Endothelial cell (in vitro differentiated cells): ENCODE measurements at regions not wholly inside any gene's neighbourhood (a gene's known extent, or its start where the extent isn't known, plus 50 kb on each side); places are given as distances from the start of the nearest gene placed in this dataset.

Experiments used
- DNase-seq: peaks from one replicate; pipeline ENCODE4 v3.0.0; 2021; ENCODE audit warnings: low spot score
- H3K27ac Mint-ChIP-seq: one replicate; pipeline ENCODE4 v1.8.0; 2021; ENCODE audit warnings: mixed read lengths, inconsistent platforms; ENCODE audit not compliant: unreplicated experiment
- H3K27me3 Mint-ChIP-seq: one replicate; pipeline ENCODE4 v1.8.0; 2021; ENCODE audit warnings: mild to moderate bottlenecking, moderate library complexity, mixed read lengths, inconsistent platforms; ENCODE audit not compliant: unreplicated experiment
- H3K36me3 Mint-ChIP-seq: one replicate; pipeline ENCODE4 v1.8.0; 2021; ENCODE audit warnings: mild to moderate bottlenecking, low read depth, mixed read lengths, inconsistent platforms; ENCODE audit not compliant: unreplicated experiment
- H3K4me1 Mint-ChIP-seq: one replicate; pipeline ENCODE4 v1.8.0; 2021; ENCODE audit warnings: mild to moderate bottlenecking, mixed read lengths, inconsistent platforms; ENCODE audit not compliant: unreplicated experiment
- H3K4me3 Mint-ChIP-seq: one replicate; pipeline ENCODE4 v1.8.0; 2021; ENCODE audit warnings: mild to moderate bottlenecking, mixed read lengths, inconsistent platforms; ENCODE audit not compliant: unreplicated experiment
- H3K9me3 Mint-ChIP-seq: one replicate; pipeline ENCODE4 v1.8.0; 2021; ENCODE audit warnings: mixed read lengths, inconsistent platforms; ENCODE audit not compliant: unreplicated experiment
- CTCF ChIP-seq: fragments of 200-600 bp; sonication (generic); IDR thresholded peaks from one replicate; pipeline ENCODE4 v1.5.0; 2021; ENCODE audit warnings: antibody characterized with exemption; ENCODE audit not compliant: unreplicated experiment

- Mint-ChIP-seq H3K4me1 (no peaks in the 10 kb centered on the region), H3K27ac (no peak overlapping the region), H3K36me3 (no peaks in the 10 kb centered on the region), H3K9me3 (no peaks in the 10 kb centered on the region), H3K4me3 (no peak overlapping the region), H3K27me3 (no peaks in the 10 kb centered on the region)
- TF ChIP-seq CTCF, result no peak
- no peak for DNase-seq
These were observed 101.6 kb upstream of the MYO16 start for GRCh38 chr13:108527844-108528243.

GRCh38 chr13:108528303-108528702 lies 101.1 kb upstream of the MYO16 start:
- Mint-ChIP-seq H3K4me3 (no peak overlapping the region), H3K36me3 (no peaks in the 10 kb centered on the region), H3K9me3 (no peaks in the 10 kb centered on the region), H3K27ac (no peak overlapping the region), H3K4me1 (no peaks in the 10 kb centered on the region), H3K27me3 (no peaks in the 10 kb centered on the region)
- no peak for DNase-seq
- TF ChIP-seq CTCF, result no peak

GRCh38 chr13:108533842-108534241 lies 95.6 kb upstream of the MYO16 start:
- Mint-ChIP-seq H3K27ac (no peak overlapping the region), H3K27me3 (no peaks in the 10 kb centered on the region), H3K4me3 (no peak overlapping the region), H3K36me3 (no peaks in the 10 kb centered on the region), H3K9me3 (no peaks in the 10 kb centered on the region), H3K4me1 (no peaks in the 10 kb centered on the region)
- TF ChIP-seq CTCF, result no peak
- no peak for DNase-seq

GRCh38 chr13:108534728-108535127 lies 94.7 kb upstream of the MYO16 start:
- Mint-ChIP-seq H3K4me3 (no peak overlapping the region), H3K9me3 (no peaks in the 10 kb centered on the region), H3K27me3 (no peaks in the 10 kb centered on the region), H3K36me3 (no peaks in the 10 kb centered on the region), H3K27ac (no peak overlapping the region), H3K4me1 (no peaks in the 10 kb centered on the region)
- no peak for TF ChIP-seq CTCF
- DNase-seq, result no peak

GRCh38 chr13:108549934-108550333 lies 79.5 kb upstream of the MYO16 start:
- H3K4me1 Mint-ChIP-seq, result no peaks in the 10 kb centered on the region
- H3K27ac Mint-ChIP-seq, result no peak overlapping the region

More at GRCh38 chr13:108549934-108550333, 79.5 kb upstream of the MYO16 start:
- Mint-ChIP-seq H3K36me3 (no peaks in the 10 kb centered on the region), H3K4me3 (no peak overlapping the region), H3K9me3 (no peaks in the 10 kb centered on the region), H3K27me3 (no peaks in the 10 kb centered on the region)
- no peak for DNase-seq
- no peak for TF ChIP-seq CTCF
